Neural progenitor cell (in vitro differentiated cells): ENCODE measurements at regions not wholly inside any gene's neighbourhood (a gene's known extent, or its start where the extent isn't known, plus 50 kb on each side); places are given as distances from the start of the nearest gene placed in this dataset.

Experiments
- DNase-seq: peaks from one replicate; pipeline ENCODE4 v3.0.0-alpha.2; 2016; ENCODE audit warnings: low spot score
- H2AFZ ChIP-seq: fragments of 200-600 bp; sonication (generic); replicated peaks from 2 replicates; pipeline ENCODE4 v1.6.1; 2016; ENCODE audit warnings: antibody characterized with exemption
- H3F3A ChIP-seq: fragments of 200-600 bp; sonication (generic); 2 replicates; pipeline ENCODE4 v1.6.1; 2016; ENCODE audit warnings: antibody characterized with exemption, low read depth
- H3K27ac ChIP-seq: fragments of 200-600 bp; sonication (generic); 2 replicates; pipeline ENCODE4 v1.5.1; 2016; ENCODE audit warnings: mild to moderate bottlenecking
- H3K27me3 ChIP-seq: fragments of 200-600 bp; sonication (generic); 2 replicates; pipeline ENCODE4 v1.6.1; 2016; ENCODE audit warnings: mild to moderate bottlenecking, moderate library complexity
- H3K36me3 ChIP-seq: fragments of 200-600 bp; sonication (generic); 2 replicates; pipeline ENCODE4 v1.5.1; 2016
- H3K4me1 ChIP-seq: fragments of 200-600 bp; sonication (generic); 2 replicates; pipeline ENCODE4 v1.6.1; 2016; ENCODE audit warnings: mixed run types
- H3K4me2 ChIP-seq: fragments of 200-600 bp; sonication (generic); 2 replicates; pipeline ENCODE4 v1.6.1; 2016
- H3K4me3 ChIP-seq: fragments of 200-600 bp; sonication (generic); 2 replicates; pipeline ENCODE4 v1.5.1; 2016
- H3K79me2 ChIP-seq: fragments of 200-600 bp; sonication (generic); 2 replicates; pipeline ENCODE4 v1.6.1; 2016; ENCODE audit warnings: low read depth
- H3K9ac ChIP-seq: fragments of 200-600 bp; sonication (generic); 2 replicates; pipeline ENCODE4 v1.6.1; 2016
- H3K9me3 ChIP-seq: fragments of 200-600 bp; sonication (generic); 2 replicates; pipeline ENCODE4 v1.5.1; 2016; ENCODE audit warnings: low read depth
- H4K20me1 ChIP-seq: fragments of 200-600 bp; sonication (generic); 2 replicates; pipeline ENCODE4 v1.6.1; 2016; ENCODE audit warnings: low read depth
- H3K27ac Mint-ChIP-seq: 3 replicates; pipeline ENCODE4 v1.8.0; 2021; ENCODE audit warnings: mixed read lengths
- H3K27me3 Mint-ChIP-seq: 2 replicates; pipeline ENCODE4 v1.8.0; 2022; ENCODE audit warnings: low read depth, mild to moderate bottlenecking, inconsistent platforms, moderate library complexity, mixed read lengths; ENCODE audit not compliant: insufficient read depth
- H3K36me3 Mint-ChIP-seq: 3 replicates; pipeline ENCODE4 v1.8.0; 2021; ENCODE audit warnings: mixed read lengths
- H3K4me1 Mint-ChIP-seq: 3 replicates; pipeline ENCODE4 v1.8.0; 2021; ENCODE audit warnings: mixed read lengths
- H3K4me3 Mint-ChIP-seq: 3 replicates; pipeline ENCODE4 v1.8.0; 2021; ENCODE audit warnings: mild to moderate bottlenecking, moderate library complexity, mixed read lengths
- H3K9me3 Mint-ChIP-seq: 3 replicates; pipeline ENCODE4 v1.8.0; 2020; ENCODE audit warnings: mixed read lengths
- CTCF ChIP-seq: fragments of 200-600 bp; sonication (generic); IDR thresholded peaks from 2 replicates; pipeline ENCODE4 v1.5.1; 2017; ENCODE audit warnings: antibody characterized with exemption, mild to moderate bottlenecking
- EZH2 ChIP-seq: fragments of 200-600 bp; sonication (generic); IDR thresholded peaks from 2 replicates; pipeline ENCODE4 v1.6.1; 2017; ENCODE audit warnings: antibody characterized with exemption, mild to moderate bottlenecking, moderate library complexity
- EZH2phosphoT487 ChIP-seq: fragments of 200-600 bp; sonication (generic); IDR thresholded peaks from 2 replicates; pipeline ENCODE4 v1.6.1; 2017; ENCODE audit warnings: antibody characterized with exemption

- Mint-ChIP-seq H3K27ac (no peak overlapping the region), H3K36me3 (no peaks in the 10 kb centered on the region)
Measured at GRCh38 chr2:37551783-37552182, 119.7 kb downstream of the CDC42EP3 start.

GRCh38 chr2:37552339-37552738 lies 119.1 kb downstream of the CDC42EP3 start:
- Histone ChIP-seq H3K79me2 (no peaks in the 10 kb centered on the region), H3K27ac (no peak overlapping the region), H3K27me3 (no peaks in the 10 kb centered on the region), H3K9ac (no peak overlapping the region), H4K20me1 (no peaks in the 10 kb centered on the region), H3K36me3 (no peaks in the 10 kb centered on the region), H3K4me3 (no peak overlapping the region), H2AFZ (no peak overlapping the region), H3K9me3 (no peaks in the 10 kb centered on the region), H3F3A (no peaks in the 10 kb centered on the region), H3K4me1 (no peaks in the 10 kb centered on the region), H3K4me2 (no peak overlapping the region)
- no peak for TF ChIP-seq EZH2
- TF ChIP-seq EZH2phosphoT487 = no peak
- Mint-ChIP-seq H3K27me3 (peaks cover 2% of the 10 kb centered on the region), H3K36me3 (no peaks in the 10 kb centered on the region), H3K4me1 (no peaks in the 10 kb centered on the region), H3K9me3 (no peaks in the 10 kb centered on the region), H3K27ac (no peak overlapping the region), H3K4me3 (no peak overlapping the region)
- DNase-seq = no peak

More at GRCh38 chr2:37551783-37552182, 119.7 kb downstream of the CDC42EP3 start:
- Histone ChIP-seq H3K9me3 (no peaks in the 10 kb centered on the region), H2AFZ (no peak overlapping the region), H4K20me1 (no peaks in the 10 kb centered on the region), H3K4me1 (no peaks in the 10 kb centered on the region), H3K4me2 (no peak overlapping the region), H3K79me2 (no peaks in the 10 kb centered on the region), H3K27me3 (no peaks in the 10 kb centered on the region), H3K36me3 (no peaks in the 10 kb centered on the region), H3K4me3 (no peak overlapping the region), H3K9ac (no peak overlapping the region), H3F3A (no peaks in the 10 kb centered on the region), H3K27ac (no peak overlapping the region)
- Mint-ChIP-seq H3K9me3 (no peaks in the 10 kb centered on the region), H3K4me3 (no peak overlapping the region), H3K4me1 (no peaks in the 10 kb centered on the region), H3K27me3 (peaks cover 2% of the 10 kb centered on the region)
- no peak for DNase-seq
- TF ChIP-seq EZH2 (no peak), EZH2phosphoT487 (no peak), CTCF (no peak)

- TF ChIP-seq EZH2 (no peak), CTCF (no peak), EZH2phosphoT487 (no peak)
- no peaks in the 10 kb centered on the region for H3K27me3 ChIP-seq
- Mint-ChIP-seq H3K9me3 (no peaks in the 10 kb centered on the region), H3K27me3 (peaks cover 2% of the 10 kb centered on the region), H3K4me1 (no peaks in the 10 kb centered on the region), H3K36me3 (no peaks in the 10 kb centered on the region), H3K27ac (no peak overlapping the region), H3K4me3 (no peak overlapping the region)
- no peak overlapping the region for H2AFZ ChIP-seq
- H3K36me3 ChIP-seq = no peaks in the 10 kb centered on the region
- H3K4me3 ChIP-seq = no peak overlapping the region
- H4K20me1 ChIP-seq = no peaks in the 10 kb centered on the region
- H3K4me1 ChIP-seq = no peaks in the 10 kb centered on the region
- no peak overlapping the region for H3K4me2 ChIP-seq
- no peak overlapping the region for H3K9ac ChIP-seq
- H3F3A ChIP-seq = no peaks in the 10 kb centered on the region
- H3K9me3 ChIP-seq = no peaks in the 10 kb centered on the region
- no peak overlapping the region for H3K27ac ChIP-seq
- H3K79me2 ChIP-seq = no peaks in the 10 kb centered on the region
- no peak for DNase-seq
Measured at GRCh38 chr2:37553411-37554154, 117.9 kb downstream of the CDC42EP3 start.

- Histone ChIP-seq H3K27ac (no peak overlapping the region), H3K36me3 (no peaks in the 10 kb centered on the region), H3K4me3 (no peak overlapping the region), H3F3A (no peaks in the 10 kb centered on the region), H3K4me2 (no peak overlapping the region), H3K79me2 (no peaks in the 10 kb centered on the region), H2AFZ (no peak overlapping the region), H3K27me3 (no peaks in the 10 kb centered on the region), H3K4me1 (no peaks in the 10 kb centered on the region), H3K9ac (no peak overlapping the region), H3K9me3 (no peaks in the 10 kb centered on the region), H4K20me1 (no peaks in the 10 kb centered on the region)
- Mint-ChIP-seq H3K36me3 (no peaks in the 10 kb centered on the region), H3K4me3 (no peak overlapping the region), H3K27ac (no peak overlapping the region), H3K4me1 (no peaks in the 10 kb centered on the region), H3K9me3 (no peaks in the 10 kb centered on the region), H3K27me3 (peaks cover 2% of the 10 kb centered on the region)
- no peak for DNase-seq
- TF ChIP-seq CTCF = no peak
- no peak for TF ChIP-seq EZH2phosphoT487
- no peak for TF ChIP-seq EZH2
Measured at GRCh38 chr2:37554155-37554510, 117.3 kb downstream of the CDC42EP3 start.
